GM13977 (cell line): ENCODE measurements at regions not wholly inside any gene's neighbourhood (a gene's known extent, or its start where the extent isn't known, plus 50 kb on each side); places are given as distances from the start of the nearest gene placed in this dataset.

Source experiments
- DNase-seq: peaks from one replicate; pipeline ENCODE4 v3.0.0; 2012; ENCODE audit warnings: low spot score
- in situ Hi-C: fragments of 300-500 bp; cut with MboI; formaldehyde crosslinking; loops from one replicate; pipeline ENCODE4 v1.12.0; 2022; ENCODE audit warnings: low sequenced_read_pairs, low pct_unique_long_range_greater_than_20kb, mixed read lengths, inconsistent platforms; ENCODE audit not compliant: unreplicated experiment
- TF ChIP-seq, protein P1 (sequence below): IDR thresholded peaks from 2 replicates; pipeline ENCODE4 v1.5.1; 2012; ENCODE audit warnings: mild to moderate bottlenecking, control low read depth; ENCODE audit not compliant: insufficient read depth; ENCODE audit errors: extremely low read depth, missing control alignments

DNA sequence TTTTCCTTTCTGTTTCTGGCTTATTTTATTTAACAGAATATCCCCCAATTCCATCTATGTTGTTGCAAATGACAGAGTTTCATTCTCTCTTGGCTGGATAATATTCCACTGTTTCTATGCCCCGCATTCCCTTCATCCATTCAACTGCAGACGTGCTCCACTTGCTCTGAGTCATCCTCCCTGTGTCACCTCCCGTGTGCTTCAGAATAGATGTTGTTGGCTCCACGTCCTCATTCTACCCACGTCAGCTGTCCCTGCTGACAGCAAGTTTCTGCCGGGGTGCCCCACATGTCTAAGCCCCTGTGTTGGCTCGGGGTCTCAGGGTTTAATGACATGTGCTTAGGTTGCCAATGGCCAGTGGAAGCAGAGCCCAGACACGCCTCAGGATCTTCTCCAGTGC is 1041.0 kb downstream of the UQCRFS1 start:
- DNase-seq, result no peak
- TF ChIP-seq, protein P1, sequence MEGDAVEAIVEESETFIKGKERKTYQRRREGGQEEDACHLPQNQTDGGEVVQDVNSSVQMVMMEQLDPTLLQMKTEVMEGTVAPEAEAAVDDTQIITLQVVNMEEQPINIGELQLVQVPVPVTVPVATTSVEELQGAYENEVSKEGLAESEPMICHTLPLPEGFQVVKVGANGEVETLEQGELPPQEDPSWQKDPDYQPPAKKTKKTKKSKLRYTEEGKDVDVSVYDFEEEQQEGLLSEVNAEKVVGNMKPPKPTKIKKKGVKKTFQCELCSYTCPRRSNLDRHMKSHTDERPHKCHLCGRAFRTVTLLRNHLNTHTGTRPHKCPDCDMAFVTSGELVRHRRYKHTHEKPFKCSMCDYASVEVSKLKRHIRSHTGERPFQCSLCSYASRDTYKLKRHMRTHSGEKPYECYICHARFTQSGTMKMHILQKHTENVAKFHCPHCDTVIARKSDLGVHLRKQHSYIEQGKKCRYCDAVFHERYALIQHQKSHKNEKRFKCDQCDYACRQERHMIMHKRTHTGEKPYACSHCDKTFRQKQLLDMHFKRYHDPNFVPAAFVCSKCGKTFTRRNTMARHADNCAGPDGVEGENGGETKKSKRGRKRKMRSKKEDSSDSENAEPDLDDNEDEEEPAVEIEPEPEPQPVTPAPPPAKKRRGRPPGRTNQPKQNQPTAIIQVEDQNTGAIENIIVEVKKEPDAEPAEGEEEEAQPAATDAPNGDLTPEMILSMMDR, result no peak

DNA sequence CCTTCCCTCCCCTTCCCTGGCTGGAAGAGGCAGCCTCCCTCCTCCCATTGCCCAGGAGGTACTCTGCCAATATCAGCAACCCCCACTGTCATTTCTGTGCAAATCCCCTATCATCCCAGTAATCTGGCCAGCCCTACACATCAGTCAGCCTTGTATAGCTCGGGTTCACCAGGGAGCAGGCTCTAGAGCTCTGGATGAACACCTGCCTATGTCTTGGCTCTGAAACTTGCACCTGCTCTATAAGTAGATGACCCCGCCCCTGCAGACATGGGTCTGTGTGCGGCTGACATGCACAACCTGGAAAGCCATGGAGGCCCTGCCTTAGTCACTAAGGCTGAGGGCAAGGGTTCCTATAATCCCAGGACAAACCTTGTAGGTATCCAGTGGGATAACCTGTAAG is 1042.9 kb downstream of the UQCRFS1 start:
- in situ Hi-C loops, result no loop called here
- TF ChIP-seq, protein P1, result no peak
- DNase-seq, result no peak

More for the DNA sequence above, 1041.0 kb downstream of the UQCRFS1 start:
- in situ Hi-C loops, result no loop called here

DNA sequence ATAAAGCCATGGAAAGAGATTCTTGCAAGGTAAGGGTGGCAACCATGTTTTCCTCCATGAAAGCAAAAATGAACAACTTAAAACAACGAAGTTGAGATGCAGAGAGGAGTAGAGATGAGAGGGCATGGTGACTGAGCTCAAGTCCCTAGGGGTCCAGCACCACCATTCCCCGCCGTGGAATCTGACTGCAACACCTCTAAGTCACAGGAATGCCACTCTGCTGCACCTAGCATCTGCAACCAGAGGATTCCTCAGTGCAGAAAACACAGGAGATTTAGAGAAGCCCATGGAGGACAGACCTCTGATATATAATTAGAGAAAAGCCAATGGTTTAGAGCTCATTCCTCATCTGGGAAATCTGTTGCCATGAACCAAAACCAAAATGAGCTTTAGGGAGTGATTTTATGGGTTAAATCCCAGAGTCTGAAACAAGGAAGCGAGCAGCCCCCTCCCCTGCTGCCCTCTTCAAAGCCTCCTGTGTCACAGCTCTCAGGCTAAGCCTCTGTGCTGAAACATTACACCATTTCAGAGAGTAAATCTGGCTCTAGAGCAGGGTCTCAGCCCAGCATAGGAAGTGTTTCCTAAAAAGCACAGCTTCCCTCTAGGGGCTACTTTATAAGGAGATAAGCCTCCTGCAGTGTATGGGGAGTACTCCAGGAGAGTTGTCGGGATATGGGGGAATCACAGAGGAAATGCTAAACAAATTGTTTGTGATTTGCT is 1043.6 kb downstream of the UQCRFS1 start:
- TF ChIP-seq, protein P1, result no peak
- DNase-seq, result no peak
- in situ Hi-C loops, result no loop called here

DNA sequence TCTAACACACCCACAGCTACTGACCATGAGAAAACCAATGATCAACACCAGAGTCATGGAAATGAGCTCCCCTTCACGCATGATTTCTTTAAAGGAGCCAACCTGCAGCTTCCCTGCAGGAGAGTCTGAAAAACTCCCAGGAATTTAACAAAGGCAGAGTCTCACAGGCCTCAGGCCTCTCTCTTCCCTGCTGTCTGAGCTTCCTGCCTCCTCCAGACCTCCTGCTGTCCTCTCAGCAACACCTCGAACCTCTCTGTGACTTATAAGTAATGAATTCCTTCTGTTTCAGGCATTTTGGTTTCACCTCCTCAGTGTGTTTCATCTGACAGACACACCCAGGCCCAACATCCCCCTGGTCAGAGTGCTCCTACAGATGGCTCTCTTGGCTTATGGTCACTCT is 1044.4 kb downstream of the UQCRFS1 start:
- in situ Hi-C loops, result no loop called here
- DNase-seq, result no peak
- TF ChIP-seq, protein P1, result no peak

DNA sequence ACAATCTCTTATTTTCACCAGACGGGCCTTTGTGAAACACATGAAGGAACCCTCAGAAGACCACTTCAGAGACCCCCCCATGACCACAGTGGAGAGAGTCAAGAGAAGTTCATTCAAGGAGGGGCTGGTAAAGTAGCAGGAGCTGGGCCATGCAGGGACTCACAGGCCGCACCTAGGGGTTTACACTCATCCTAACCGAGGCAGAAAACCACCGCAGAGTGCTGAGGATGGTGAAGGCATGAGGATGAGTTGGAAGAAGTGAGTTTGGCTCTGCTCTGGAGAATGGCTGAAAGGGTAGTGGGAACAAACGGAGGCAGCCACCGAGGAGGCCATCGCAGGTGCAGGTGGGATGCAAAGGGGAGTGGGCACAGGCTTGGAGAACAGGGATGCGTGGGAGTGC is 1046.9 kb downstream of the UQCRFS1 start:
- TF ChIP-seq, protein P1, result no peak
- DNase-seq, result no peak
- in situ Hi-C loops, result no loop called here

DNA sequence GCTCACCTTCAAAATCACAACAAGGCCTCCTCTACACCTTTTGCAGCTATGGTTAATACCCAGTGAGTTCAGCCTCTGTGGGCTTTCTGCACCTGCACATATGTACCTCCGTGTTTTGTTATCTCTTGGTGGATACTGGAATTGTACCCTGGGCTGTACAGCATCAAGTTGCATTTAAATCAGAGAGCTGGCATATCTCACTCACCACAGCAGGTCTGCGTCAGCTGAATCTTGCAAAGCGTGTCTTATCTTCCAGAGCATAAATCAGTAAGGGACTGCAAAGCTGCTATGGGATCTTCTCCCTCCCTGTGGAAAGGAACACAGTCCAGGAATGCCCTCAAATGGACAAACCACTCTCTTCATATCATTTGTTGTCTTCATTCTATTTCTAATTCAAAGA is 1048.7 kb downstream of the UQCRFS1 start:
- no peak for DNase-seq
- in situ Hi-C loops, result no loop called here
- TF ChIP-seq, protein P1, result no peak

DNA sequence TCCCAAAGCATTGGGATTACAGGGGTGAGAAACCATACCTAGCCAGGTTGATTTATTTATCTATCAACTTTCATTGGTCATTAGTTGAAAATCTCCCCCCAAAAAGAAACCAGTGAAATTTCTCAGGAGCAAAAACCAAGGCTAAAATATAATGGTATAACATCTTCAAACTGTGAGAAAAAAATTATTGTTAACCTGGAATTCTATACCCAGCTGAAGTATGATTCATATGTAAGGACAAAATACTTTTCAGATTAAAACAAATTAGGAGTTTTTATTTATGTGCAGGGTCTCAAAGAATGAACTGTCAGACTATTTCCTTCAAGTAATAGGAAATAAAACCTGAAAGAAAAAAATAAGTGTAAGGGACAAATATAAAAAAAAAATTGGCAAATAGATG is 1053.9 kb downstream of the UQCRFS1 start:
- DNase-seq, result no peak
- TF ChIP-seq, protein P1, result no peak
- in situ Hi-C loops, result no loop called here
